GM12872 (cell line): ENCODE measurements at regions not wholly inside any gene's neighbourhood (a gene's known extent, or its start where the extent isn't known, plus 50 kb on each side); places are given as distances from the start of the nearest gene placed in this dataset.

Source experiments
- TF ChIP-seq, protein P1 (sequence below): IDR thresholded peaks from 3 replicates; pipeline ENCODE4 v1.5.1; 2011; ENCODE audit warnings: low read depth, mild to moderate bottlenecking, low read length, moderate library complexity; ENCODE audit not compliant: insufficient read depth

DNA sequence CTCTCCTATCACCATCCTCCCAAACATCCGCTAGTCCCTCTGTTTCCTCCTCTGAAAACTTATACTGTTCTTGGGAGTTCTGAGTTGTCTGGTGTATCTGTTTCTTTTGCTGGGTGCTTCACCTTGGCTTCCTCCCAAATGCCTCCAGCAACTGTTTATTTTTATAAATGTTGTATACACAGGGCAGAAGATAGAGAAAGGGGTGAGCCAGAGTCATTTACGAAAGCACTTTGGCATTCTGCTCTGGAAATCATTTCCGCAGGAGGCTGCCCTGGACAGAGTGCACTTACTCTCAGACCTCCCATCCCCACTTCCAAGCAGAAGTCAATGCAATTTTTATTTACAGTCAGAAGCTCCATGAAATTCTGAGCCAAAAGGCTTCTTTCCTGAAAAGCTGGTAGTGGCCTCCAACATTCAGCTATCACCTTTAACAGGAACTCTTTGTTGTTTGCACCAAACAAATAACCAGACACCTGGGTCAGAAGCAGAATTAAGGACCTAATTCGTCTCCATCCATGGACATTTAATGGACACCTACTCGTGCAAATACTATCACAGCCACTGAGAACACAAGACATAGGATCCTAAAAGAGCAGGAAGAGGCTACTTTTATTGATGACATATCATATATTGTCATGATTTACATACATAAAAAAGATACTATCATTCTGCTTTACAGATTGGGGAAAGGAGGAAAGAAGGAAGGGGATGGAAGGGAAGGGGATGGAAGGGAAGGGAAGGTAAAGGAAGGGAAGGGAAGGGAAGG is 229.5 kb upstream of the PAPPA start:
- TF ChIP-seq, protein P1, sequence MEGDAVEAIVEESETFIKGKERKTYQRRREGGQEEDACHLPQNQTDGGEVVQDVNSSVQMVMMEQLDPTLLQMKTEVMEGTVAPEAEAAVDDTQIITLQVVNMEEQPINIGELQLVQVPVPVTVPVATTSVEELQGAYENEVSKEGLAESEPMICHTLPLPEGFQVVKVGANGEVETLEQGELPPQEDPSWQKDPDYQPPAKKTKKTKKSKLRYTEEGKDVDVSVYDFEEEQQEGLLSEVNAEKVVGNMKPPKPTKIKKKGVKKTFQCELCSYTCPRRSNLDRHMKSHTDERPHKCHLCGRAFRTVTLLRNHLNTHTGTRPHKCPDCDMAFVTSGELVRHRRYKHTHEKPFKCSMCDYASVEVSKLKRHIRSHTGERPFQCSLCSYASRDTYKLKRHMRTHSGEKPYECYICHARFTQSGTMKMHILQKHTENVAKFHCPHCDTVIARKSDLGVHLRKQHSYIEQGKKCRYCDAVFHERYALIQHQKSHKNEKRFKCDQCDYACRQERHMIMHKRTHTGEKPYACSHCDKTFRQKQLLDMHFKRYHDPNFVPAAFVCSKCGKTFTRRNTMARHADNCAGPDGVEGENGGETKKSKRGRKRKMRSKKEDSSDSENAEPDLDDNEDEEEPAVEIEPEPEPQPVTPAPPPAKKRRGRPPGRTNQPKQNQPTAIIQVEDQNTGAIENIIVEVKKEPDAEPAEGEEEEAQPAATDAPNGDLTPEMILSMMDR = no peak

DNA sequence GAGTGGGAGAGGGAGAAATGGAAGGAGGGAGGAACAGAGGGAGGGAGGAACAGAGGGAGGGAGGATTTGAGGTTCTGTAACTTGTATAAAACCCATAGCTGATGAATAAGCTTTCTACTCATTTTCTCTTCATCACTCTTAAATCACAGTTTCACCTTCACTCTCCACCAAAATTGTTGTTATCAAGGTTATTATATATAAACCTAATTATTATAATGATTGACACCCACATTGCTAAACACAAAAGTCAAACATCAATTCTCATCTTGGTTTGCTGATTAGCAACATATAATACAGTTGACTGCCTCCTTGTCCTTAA is 229.0 kb upstream of the PAPPA start:
- TF ChIP-seq, protein P1 = no peak

DNA sequence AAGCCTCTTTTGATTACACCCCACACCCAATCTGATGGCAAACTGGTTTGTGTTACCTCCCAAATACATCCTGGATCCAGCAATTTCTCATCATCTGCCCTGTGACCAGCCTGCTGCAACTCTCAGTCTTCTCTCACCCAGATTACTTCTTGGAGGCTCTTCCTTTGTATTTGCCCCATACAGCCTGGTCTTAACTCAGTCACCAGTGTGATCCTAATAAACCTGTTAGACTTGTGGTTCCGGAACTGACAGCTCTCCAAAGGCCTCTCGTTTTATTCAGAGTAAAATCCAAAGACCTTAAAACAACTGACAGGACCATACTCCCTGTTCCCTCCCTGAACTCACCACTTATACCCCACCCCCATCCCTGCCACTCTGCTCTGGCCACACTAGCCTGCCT is 228.2 kb upstream of the PAPPA start:
- TF ChIP-seq, protein P1 = no peak

DNA sequence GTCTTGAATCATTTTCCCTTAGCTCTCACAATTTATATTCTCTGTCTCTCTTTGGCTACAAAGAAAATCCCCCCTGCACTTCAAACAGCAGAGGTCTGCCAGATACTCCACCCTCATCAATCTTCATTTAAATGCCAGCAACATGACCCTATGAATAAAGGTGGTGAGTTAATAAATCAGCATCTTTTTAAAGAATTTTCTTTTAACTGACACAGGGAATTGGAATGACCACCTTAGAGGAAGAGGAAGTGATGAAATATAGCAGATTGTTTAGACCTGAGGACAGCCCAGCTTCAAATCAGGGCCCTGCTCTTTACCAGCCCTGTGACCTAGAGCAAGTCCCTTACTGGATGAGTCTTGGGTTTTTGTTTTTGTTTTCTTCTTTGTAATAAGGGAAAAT is 223.1 kb upstream of the PAPPA start:
- TF ChIP-seq, protein P1 = no peak

DNA sequence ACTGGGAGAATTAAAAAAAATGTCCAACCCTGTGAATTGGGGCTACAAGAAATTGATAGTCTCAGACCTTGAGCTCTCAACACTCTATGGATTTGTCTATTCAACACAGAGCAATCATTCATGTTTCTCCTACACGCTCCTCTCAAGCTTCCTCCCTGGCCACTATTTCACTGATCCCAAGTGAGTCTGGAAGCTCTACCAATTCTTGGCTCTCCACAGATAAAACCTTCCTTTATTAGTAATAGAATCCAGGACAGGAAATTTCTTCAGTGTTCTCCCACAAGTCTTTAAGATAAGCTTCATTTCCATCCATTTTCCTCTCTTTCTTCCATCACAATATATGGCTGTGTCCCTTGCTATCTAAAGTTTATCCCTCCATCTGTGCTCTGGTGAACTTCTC is 215.1 kb upstream of the PAPPA start:
- TF ChIP-seq, protein P1 = no peak

DNA sequence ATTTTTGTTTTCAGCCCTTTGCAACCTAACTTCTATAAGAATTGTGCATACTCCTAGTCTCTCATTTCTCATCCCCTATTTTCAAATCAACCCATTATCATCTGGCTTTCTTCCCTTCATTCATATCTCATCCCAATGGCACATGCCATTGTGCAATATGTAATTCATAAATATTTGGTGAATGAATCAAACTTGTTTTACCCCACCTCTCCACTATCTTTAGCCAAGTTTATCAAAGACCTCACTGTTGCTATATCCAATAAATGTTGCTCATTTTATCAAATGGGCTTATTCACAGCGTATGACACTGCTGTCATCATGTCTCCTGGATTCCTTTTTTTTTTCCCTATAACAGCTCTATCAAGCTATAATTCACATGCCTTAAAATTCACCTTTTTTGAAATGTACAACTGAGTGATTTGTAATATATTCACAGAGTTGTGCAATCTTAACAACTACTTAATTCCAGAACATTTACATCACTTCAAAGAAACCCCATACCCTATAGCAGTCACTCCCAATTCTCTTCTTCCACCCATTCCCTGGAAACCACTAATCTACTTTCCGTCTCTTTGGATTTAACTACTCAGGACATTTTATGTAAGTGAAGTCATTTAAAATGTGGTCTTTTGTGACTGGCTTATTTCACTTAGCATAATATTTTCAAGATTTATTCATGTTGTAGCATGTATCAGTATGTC is 214.4 kb upstream of the PAPPA start:
- TF ChIP-seq, protein P1 = no peak

DNA sequence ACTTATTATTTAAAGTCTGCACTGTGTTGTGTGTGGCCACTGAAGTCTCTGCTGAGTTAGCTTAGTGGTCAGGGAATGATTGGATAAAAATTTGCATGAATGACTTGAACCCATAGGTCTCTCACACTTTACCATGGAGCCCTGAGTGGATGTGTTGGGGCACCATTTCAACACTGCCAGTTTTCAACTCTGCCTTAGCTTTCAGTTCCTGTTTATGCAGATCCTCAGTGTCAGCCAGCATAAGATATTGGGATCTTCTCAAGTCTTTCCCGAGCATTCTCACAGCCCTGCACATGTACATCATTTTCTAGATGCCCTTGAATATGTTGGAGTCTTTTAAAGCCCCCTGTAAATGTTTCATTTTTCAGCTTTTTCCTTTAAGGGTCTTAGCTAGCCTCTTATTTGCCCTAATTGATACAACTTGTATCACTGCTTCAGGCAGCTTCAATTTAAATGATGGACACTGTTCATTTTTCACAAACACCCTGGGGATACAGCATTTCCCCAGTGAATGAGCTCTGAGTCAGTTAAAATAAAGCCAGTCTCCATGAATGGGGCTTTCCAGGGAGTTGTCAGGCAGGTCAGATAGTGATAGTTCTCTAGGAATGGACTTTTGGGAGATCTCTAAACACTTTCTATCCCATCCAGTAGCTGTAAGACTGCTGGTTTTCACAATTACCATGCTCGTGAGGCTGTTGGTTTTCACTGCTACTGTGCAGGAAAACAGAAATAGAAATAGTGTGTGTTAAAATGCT is 211.9 kb upstream of the PAPPA start:
- TF ChIP-seq, protein P1 = no peak
